ENCODE measurements at regions not wholly inside any gene's neighbourhood (a gene's known extent, or its start where the extent isn't known, plus 50 kb on each side); places are given as distances from the start of the nearest gene placed in this dataset.

DNA sequence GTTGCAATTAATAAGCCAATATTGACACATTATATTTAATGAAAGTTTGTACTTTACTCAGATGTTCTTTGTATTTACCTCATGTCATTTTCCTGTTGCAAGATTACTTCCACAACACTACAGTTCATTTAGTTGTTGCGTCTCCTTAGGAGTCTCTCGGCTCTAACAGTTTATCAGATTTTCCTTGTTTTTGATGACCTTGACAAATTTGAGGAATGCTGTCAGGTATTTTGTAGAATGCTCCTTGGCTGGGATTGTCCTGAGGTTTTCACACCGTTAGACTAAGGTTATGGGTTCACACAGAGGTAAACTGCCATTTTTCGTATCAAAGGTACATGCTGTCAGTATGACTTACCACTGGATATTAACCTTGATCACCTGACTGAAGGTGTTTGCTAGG is 416.6 kb upstream of the TNP1 start:
- Histone ChIP-seq H3K4me2 (no peak overlapping the region), H3K27me3 (ENCODE audit: insufficient read depth, low read depth) (no peaks in the 10 kb centered on the region), H3K79me2 (ENCODE audit: low read depth) (no peaks in the 10 kb centered on the region), H2AFZ (no peak overlapping the region), H3F3A (ENCODE audit: insufficient read depth, low read depth) (no peaks in the 10 kb centered on the region), H3K27ac (no peak overlapping the region), H3K9me3 (ENCODE audit: insufficient read depth, low read depth) (0 out of 2 replicates have a peak, but pooled peaks cover 3% of the 10 kb centered on the region), H3K9me2 (ENCODE audit: insufficient read depth) (no peaks in the 10 kb centered on the region), H3K4me1 (replicated peaks; ENCODE audit: insufficient read depth) (peaks cover 28% of the 10 kb centered on the region), H3K36me3 (ENCODE audit: low read depth) (no peaks in the 10 kb centered on the region), H4K20me1 (ENCODE audit: insufficient read depth) (no peaks in the 10 kb centered on the region), H3K4me3 (no peak overlapping the region)
- BruUV-seq (replicated peaks) = no TSS peak
- intact Hi-C loops (cut with micrococcal nuclease; ENCODE audit: unreplicated experiment) = loop anchor here (5.0 to 10.0 kb wide), 2 partner anchors 111 to 172 kb away; no protein-coding TSS in a partner anchor
- ChIA-PET CTCF (no interaction called here), POLR2A (ENCODE audit: unreplicated experiment) (no interaction called here)
- DNase-seq = no peak
- TF ChIP-seq CTCF (conservative IDR thresholded peaks at IDR 0.05) = no peak
- TF ChIP-seq EZH2 (IDR thresholded peaks at IDR 0.05; ENCODE audit: low read depth) = no peak

GRCh38 chr2:217275091-217275490 is 415.2 kb upstream of the TNP1 start:
- no peak for DNase-seq
- no TSS peak for BruUV-seq (replicated peaks)
- H3F3A ChIP-seq (ENCODE audit: insufficient read depth, low read depth) = no peaks in the 10 kb centered on the region
- no peaks in the 10 kb centered on the region for H3K27me3 ChIP-seq (ENCODE audit: insufficient read depth, low read depth)
- no peak overlapping the region for H2AFZ ChIP-seq
- no peaks in the 10 kb centered on the region for H4K20me1 ChIP-seq (ENCODE audit: insufficient read depth)
- TF ChIP-seq CTCF (conservative IDR thresholded peaks at IDR 0.05) = no peak
- no peak for TF ChIP-seq EZH2 (IDR thresholded peaks at IDR 0.05; ENCODE audit: low read depth)
- ChIA-PET POLR2A (ENCODE audit: unreplicated experiment) (no interaction called here), CTCF (no interaction called here)
- intact Hi-C loops (cut with micrococcal nuclease; ENCODE audit: unreplicated experiment) = loop anchor here (5.0 to 10.0 kb wide), 2 partner anchors 112 to 170 kb away; no protein-coding TSS in a partner anchor
- no peaks in the 10 kb centered on the region for H3K36me3 ChIP-seq (ENCODE audit: low read depth)
- H3K9me2 ChIP-seq (ENCODE audit: insufficient read depth) = no peaks in the 10 kb centered on the region
- no peak overlapping the region for H3K4me3 ChIP-seq
- no peak overlapping the region for H3K4me2 ChIP-seq
- H3K4me1 ChIP-seq (replicated peaks; ENCODE audit: insufficient read depth) = peaks cover 33% of the 10 kb centered on the region
- no peak overlapping the region for H3K27ac ChIP-seq
- no peaks in the 10 kb centered on the region for H3K9me3 ChIP-seq (ENCODE audit: insufficient read depth, low read depth)
- no peaks in the 10 kb centered on the region for H3K79me2 ChIP-seq (ENCODE audit: low read depth)

- no peaks in the 10 kb centered on the region for H3K36me3 ChIP-seq (ENCODE audit: low read depth)
- H3K27me3 ChIP-seq (ENCODE audit: insufficient read depth, low read depth) = no peaks in the 10 kb centered on the region
- intact Hi-C loops (cut with micrococcal nuclease; ENCODE audit: unreplicated experiment) = loop anchor here (10.0 kb wide), 1 partner anchor 170 kb away; no protein-coding TSS in a partner anchor
- H3K9me2 ChIP-seq (ENCODE audit: insufficient read depth) = no peaks in the 10 kb centered on the region
- no peaks in the 10 kb centered on the region for H4K20me1 ChIP-seq (ENCODE audit: insufficient read depth)
- TF ChIP-seq CTCF (conservative IDR thresholded peaks at IDR 0.05) (no peak), EZH2 (IDR thresholded peaks at IDR 0.05; ENCODE audit: low read depth) (no peak)
- H3K4me1 ChIP-seq (replicated peaks; ENCODE audit: insufficient read depth) = peaks cover 28% of the 10 kb centered on the region
- POLR2A ChIA-PET (ENCODE audit: unreplicated experiment) = no interaction called here
- H3F3A ChIP-seq (ENCODE audit: insufficient read depth, low read depth) = no peaks in the 10 kb centered on the region
- BruUV-seq (replicated peaks) = no TSS peak
- no peak overlapping the region for H3K4me3 ChIP-seq
- no peak overlapping the region for H3K27ac ChIP-seq
- H3K4me2 ChIP-seq = no peak overlapping the region
- CTCF ChIA-PET = no interaction called here
- no peak overlapping the region for H2AFZ ChIP-seq
- no peaks in the 10 kb centered on the region for H3K9me3 ChIP-seq (ENCODE audit: insufficient read depth, low read depth)
- DNase-seq = no peak
- no peaks in the 10 kb centered on the region for H3K79me2 ChIP-seq (ENCODE audit: low read depth)
Measured at GRCh38 chr2:217274578-217274977, 414.7 kb upstream of the TNP1 start.

Measured in PC-9 (cell line).